ENCODE measurements at regions not wholly inside any gene's neighbourhood (a gene's known extent, or its start where the extent isn't known, plus 50 kb on each side); places are given as distances from the start of the nearest gene placed in this dataset.

- H3K4me2 ChIP-seq (ENCODE audit: low read depth, low read length) = no peak overlapping the region
- H3K79me2 ChIP-seq (ENCODE audit: insufficient read depth, low read length) = no peaks in the 10 kb centered on the region
- no peak overlapping the region for H3K9ac ChIP-seq (ENCODE audit: insufficient read depth, low read depth, low read length)
- H3K27ac ChIP-seq (ENCODE audit: extremely low read length, insufficient read depth, low read length) = no peak overlapping the region
- H3K9me3 ChIP-seq (ENCODE audit: low read length) = no peaks in the 10 kb centered on the region
- H2AFZ ChIP-seq (ENCODE audit: low read length) = no peak overlapping the region
- FAIRE-seq = no peak
- no peak overlapping the region for H3K4me3 ChIP-seq (replicated peaks in 1 of 3; ENCODE audit: insufficient read depth in 1 of 3, low read depth in 2 of 3, low read length in 3 of 3)
- ChIA-PET POLR2A (no interaction called here), CTCF (ENCODE audit: low intra/inter-chr PET ratio, low total read pairs) (no interaction called here)
- no peaks in the 10 kb centered on the region for H3K4me1 ChIP-seq (ENCODE audit: insufficient read depth, low read length)
- in situ Hi-C loops (cut with HindIII; ENCODE audit: extremely low pct_ligation_motif_present, low pct_unique_long_range_greater_than_20kb) = no loop called here
- no TSS peak for BruUV-seq (replicated peaks)
- intact Hi-C loops (cut with micrococcal nuclease; ENCODE audit: unreplicated experiment) = no loop called here
- no peak for DNase-seq (ENCODE audit: low spot score)
- 0% methylated on average over 2 of the region's 2 CpGs for WGBS (ENCODE audit: low lambda C conversion rate)
- no peaks in the 10 kb centered on the region for H3K36me3 ChIP-seq (replicated peaks in 1 of 2; ENCODE audit: control insufficient read depth in 1 of 2, insufficient read depth in 2 of 2, low read length in 2 of 2)
- 0 out of 5 replicates have a peak, but pooled peaks cover 1 to 3% of the 10 kb centered on the region in 2 experiments for H3K27me3 ChIP-seq (ENCODE audit: control insufficient read depth in 1 of 2, insufficient read depth in 2 of 2, low read length in 2 of 2)
- no peak for ATAC-seq
- H4K20me1 ChIP-seq (ENCODE audit: insufficient read depth, low read length) = no peaks in the 10 kb centered on the region
- no peak for TF ChIP-seq NR2F6 (IDR thresholded peaks at IDR 0.05)
- TF ChIP-seq NR2F6 (CRISPR knock-in tag; IDR thresholded peaks at IDR 0.05) = no peak
- TF ChIP-seq HDAC6 (IDR thresholded peaks at IDR 0.05; ENCODE audit: low read depth, low read length) = no peak
- TF ChIP-seq ZSCAN31 (CRISPR knock-in tag; IDR thresholded peaks at IDR 0.05; ENCODE audit: low read depth) = no peak
- no peak for TF ChIP-seq KLF13 (CRISPR knock-in tag; IDR thresholded peaks at IDR 0.05)
- TF ChIP-seq, protein P1, sequence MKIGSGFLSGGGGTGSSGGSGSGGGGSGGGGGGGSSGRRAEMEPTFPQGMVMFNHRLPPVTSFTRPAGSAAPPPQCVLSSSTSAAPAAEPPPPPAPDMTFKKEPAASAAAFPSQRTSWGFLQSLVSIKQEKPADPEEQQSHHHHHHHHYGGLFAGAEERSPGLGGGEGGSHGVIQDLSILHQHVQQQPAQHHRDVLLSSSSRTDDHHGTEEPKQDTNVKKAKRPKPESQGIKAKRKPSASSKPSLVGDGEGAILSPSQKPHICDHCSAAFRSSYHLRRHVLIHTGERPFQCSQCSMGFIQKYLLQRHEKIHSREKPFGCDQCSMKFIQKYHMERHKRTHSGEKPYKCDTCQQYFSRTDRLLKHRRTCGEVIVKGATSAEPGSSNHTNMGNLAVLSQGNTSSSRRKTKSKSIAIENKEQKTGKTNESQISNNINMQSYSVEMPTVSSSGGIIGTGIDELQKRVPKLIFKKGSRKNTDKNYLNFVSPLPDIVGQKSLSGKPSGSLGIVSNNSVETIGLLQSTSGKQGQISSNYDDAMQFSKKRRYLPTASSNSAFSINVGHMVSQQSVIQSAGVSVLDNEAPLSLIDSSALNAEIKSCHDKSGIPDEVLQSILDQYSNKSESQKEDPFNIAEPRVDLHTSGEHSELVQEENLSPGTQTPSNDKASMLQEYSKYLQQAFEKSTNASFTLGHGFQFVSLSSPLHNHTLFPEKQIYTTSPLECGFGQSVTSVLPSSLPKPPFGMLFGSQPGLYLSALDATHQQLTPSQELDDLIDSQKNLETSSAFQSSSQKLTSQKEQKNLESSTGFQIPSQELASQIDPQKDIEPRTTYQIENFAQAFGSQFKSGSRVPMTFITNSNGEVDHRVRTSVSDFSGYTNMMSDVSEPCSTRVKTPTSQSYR (CRISPR knock-in tag; IDR thresholded peaks at IDR 0.05; ENCODE audit: borderline replicate concordance) = no peak
- TF ChIP-seq FOXP1 (IDR thresholded peaks at IDR 0.05) = no peak
- TF ChIP-seq FOXP1 (CRISPR knock-in tag; IDR thresholded peaks at IDR 0.05) = no peak
- no peak for TF ChIP-seq SNAPC5 (CRISPR knock-in tag; IDR thresholded peaks at IDR 0.05; ENCODE audit: borderline replicate concordance)
- TF ChIP-seq RELA (CRISPR knock-in tag; IDR thresholded peaks at IDR 0.05) = no peak
- TF ChIP-seq PAXIP1 (CRISPR knock-in tag; conservative IDR thresholded peaks at IDR 0.05) = no peak
- no peak for TF ChIP-seq MTF1 (CRISPR knock-in tag; IDR thresholded peaks at IDR 0.05)
- no peak for TF ChIP-seq ZSCAN25 (CRISPR knock-in tag; IDR thresholded peaks at IDR 0.05)
- TF ChIP-seq ZNF296 (CRISPR knock-in tag; conservative IDR thresholded peaks at IDR 0.05) = no peak
- TF ChIP-seq TP53 (CRISPR knock-in tag; conservative IDR thresholded peaks at IDR 0.05) = no peak
- TF ChIP-seq ATRX (CRISPR knock-in tag; IDR thresholded peaks at IDR 0.05; ENCODE audit: borderline replicate concordance) = no peak
Measured at GRCh38 chr3:137078040-137078439, 120.3 kb downstream of the IL20RB start.

Data from HepG2 (cell line).